B cell (primary cell): ENCODE measurements at regions not wholly inside any gene's neighbourhood (a gene's known extent, or its start where the extent isn't known, plus 50 kb on each side); places are given as distances from the start of the nearest gene placed in this dataset.

Experiments
- CTCF ChIP-seq: fragments of 200-600 bp; IDR thresholded peaks from one replicate; pipeline ENCODE4 v1.8.0; 2022; ENCODE audit warnings: antibody characterized with exemption, mild to moderate bottlenecking
- EZH2 ChIP-seq: IDR thresholded peaks from 2 replicates; pipeline ENCODE4 v1.6.1; 2012; ENCODE audit warnings: borderline replicate concordance, low read depth, mild to moderate bottlenecking, moderate library complexity, low read length; ENCODE audit not compliant: insufficient read depth, poor library complexity, severe bottlenecking

- TF ChIP-seq CTCF = no peak
- TF ChIP-seq EZH2 = no peak
Observed at GRCh38 chr13:72585254-72585653, 142.2 kb downstream of the MZT1 start.
